ENCODE measurements at regions not wholly inside any gene's neighbourhood (a gene's known extent, or its start where the extent isn't known, plus 50 kb on each side); places are given as distances from the start of the nearest gene placed in this dataset.

DNA sequence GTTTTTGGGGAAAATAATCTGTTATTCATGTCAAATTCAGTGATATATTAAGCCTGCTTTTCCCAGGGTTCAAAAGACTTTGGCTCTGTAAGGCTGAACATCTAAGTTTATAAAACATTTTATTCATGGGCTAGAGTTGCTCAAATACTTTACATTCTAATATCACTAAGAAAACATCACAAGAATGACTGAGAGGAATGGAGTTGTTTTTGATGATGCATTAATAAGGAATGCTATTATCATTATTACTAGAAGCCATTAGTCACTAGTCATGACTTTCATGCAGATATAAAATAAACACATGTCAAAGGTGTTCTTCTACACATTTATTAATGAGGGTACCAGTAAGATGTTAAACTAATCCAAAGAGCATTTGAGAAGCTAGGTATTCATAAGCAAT lies 185.5 kb upstream of the KCNN2 start:
- H3K27ac ChIP-seq, result no peak overlapping the region
- TF ChIP-seq ZFX (IDR thresholded peaks at IDR 0.05; ENCODE audit: borderline replicate concordance), result no peak
- TF ChIP-seq, protein P1, sequence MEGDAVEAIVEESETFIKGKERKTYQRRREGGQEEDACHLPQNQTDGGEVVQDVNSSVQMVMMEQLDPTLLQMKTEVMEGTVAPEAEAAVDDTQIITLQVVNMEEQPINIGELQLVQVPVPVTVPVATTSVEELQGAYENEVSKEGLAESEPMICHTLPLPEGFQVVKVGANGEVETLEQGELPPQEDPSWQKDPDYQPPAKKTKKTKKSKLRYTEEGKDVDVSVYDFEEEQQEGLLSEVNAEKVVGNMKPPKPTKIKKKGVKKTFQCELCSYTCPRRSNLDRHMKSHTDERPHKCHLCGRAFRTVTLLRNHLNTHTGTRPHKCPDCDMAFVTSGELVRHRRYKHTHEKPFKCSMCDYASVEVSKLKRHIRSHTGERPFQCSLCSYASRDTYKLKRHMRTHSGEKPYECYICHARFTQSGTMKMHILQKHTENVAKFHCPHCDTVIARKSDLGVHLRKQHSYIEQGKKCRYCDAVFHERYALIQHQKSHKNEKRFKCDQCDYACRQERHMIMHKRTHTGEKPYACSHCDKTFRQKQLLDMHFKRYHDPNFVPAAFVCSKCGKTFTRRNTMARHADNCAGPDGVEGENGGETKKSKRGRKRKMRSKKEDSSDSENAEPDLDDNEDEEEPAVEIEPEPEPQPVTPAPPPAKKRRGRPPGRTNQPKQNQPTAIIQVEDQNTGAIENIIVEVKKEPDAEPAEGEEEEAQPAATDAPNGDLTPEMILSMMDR (IDR thresholded peaks at IDR 0.05), result no peak

DNA sequence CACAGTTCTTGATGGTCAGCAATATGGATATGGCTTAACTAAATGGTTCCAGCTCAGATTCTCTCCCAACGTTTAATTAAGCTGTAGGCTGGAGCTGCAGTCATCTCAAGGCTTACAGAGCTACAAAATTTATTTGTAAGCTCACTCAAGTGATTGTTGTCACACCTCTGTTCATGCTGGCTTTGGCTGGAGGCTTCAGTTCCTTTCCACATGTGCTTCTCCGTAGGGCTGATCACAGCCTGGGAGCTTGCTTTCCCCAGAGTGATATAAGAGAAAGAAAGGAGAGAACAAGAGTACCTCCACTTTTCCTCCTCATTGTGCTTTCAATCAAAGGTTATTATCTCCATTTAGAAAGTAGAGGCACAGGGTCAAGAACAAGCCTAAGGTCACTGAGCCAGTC lies 182.7 kb upstream of the KCNN2 start:
- TF ChIP-seq, protein P1 (IDR thresholded peaks at IDR 0.05), result no peak
- TF ChIP-seq ZFX (IDR thresholded peaks at IDR 0.05; ENCODE audit: borderline replicate concordance), result no peak
- H3K27ac ChIP-seq, result no peak overlapping the region

DNA sequence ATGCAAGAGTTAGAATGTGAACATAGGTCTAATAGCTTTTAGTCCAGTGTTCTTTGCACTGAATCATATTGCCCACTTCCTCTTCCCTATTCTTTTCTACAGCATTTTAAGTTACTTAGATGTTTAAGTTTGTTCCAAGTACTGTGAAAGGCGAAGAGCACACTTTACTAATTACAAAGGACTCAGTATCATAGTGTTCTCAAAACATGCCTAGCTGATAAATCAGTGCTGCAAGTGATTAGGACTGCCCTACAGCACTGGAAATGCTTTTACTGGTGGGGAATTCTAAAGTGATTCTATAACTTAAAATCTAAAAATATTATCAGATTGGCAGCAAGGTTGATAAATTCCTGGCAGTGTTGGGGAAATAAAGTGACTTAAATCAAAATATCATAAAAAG lies 177.9 kb upstream of the KCNN2 start:
- no peak for TF ChIP-seq ZFX (IDR thresholded peaks at IDR 0.05; ENCODE audit: borderline replicate concordance)
- TF ChIP-seq, protein P1 (IDR thresholded peaks at IDR 0.05), result no peak
- no peak overlapping the region for H3K27ac ChIP-seq

DNA sequence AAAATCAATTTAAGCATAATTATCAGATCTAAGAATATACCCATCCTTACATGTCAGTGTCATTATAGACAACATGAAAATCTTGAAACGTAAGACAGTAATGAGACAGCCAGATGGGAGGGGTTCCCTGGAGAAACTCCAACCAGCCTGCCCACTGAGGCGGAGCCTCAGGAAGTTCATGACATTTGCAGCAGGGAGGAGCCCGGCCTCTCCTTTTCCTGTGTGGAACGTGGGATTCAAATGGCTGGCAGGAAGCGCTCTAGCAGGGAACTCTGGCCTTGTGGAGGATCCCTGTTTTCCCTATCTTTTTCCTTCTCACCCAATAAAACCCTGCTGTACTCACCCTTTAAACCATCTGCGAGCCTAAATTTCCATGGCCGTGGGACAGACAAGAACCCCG lies 176.6 kb upstream of the KCNN2 start:
- H3K27ac ChIP-seq, result no peak overlapping the region
- no peak for TF ChIP-seq ZFX (IDR thresholded peaks at IDR 0.05; ENCODE audit: borderline replicate concordance)
- TF ChIP-seq, protein P1 (IDR thresholded peaks at IDR 0.05), result no peak

DNA sequence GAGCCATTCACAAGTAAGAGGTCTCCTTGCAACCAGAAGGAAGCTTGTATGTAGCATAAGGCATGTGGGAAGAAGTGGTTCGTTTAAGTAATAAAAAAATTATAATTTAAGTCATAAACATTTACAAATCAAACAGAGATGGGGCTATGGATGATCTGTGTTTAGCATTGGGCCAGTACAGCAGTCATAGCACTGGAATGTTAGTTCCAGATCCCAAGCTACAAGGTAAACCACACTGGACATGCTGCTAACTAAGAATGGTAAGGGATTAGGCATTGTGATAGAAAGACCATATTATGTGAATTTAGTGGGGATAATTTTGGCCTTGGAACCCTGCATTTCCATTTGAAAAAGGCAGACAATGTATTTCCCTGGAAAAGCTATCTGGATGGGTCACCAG lies 170.4 kb upstream of the KCNN2 start:
- no peak for TF ChIP-seq ZFX (IDR thresholded peaks at IDR 0.05; ENCODE audit: borderline replicate concordance)
- TF ChIP-seq, protein P1 (IDR thresholded peaks at IDR 0.05), result no peak
- no peak overlapping the region for H3K27ac ChIP-seq

DNA sequence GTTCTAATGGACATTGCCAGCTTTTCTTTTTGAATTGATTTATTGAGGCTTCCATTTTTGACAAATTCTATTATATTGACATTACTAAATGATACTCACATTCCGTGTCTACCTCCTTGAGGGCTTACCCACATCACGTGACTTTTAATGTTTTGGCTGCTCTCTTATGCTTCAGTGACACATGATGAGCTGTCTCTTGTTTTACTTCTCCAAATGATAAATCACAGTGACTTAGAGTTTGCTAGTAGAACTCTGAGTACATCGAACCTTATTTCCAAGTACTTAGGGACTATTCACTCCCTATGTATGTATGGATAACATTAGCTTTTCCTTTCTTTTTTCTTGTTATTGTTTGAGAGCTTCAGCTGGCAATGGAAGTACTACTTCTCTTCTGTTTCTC lies 169.8 kb upstream of the KCNN2 start:
- H3K27ac ChIP-seq, result no peak overlapping the region

DNA sequence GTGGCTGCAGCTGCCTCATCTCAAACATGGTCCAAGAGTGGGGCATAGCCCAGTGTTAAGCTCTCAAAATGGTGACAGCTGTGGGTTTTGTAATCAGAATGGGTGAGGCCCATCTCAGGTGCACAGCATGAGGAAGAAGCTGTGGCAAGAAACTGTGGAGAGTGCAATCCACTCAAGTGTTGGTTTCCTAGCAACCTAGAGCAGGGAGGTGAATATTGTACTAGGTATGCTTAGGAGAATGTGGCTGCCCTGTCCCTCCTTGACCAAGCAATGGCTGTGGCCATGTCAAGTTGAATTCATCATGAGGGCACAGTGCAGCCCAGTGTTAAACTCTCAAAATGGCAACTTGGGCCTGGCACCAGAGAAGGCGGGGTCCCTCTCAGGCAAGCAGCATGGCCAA lies 160.5 kb upstream of the KCNN2 start:
- no peak overlapping the region for H3K27ac ChIP-seq
- no peak for TF ChIP-seq ZFX (IDR thresholded peaks at IDR 0.05; ENCODE audit: borderline replicate concordance)
- TF ChIP-seq, protein P1 (IDR thresholded peaks at IDR 0.05), result no peak

More for the DNA sequence above, 169.8 kb upstream of the KCNN2 start:
- TF ChIP-seq ZFX (IDR thresholded peaks at IDR 0.05; ENCODE audit: borderline replicate concordance), result no peak
- TF ChIP-seq, protein P1 (IDR thresholded peaks at IDR 0.05), result no peak
